Activated B cell treated with CpG ODN at 0.5 μM for 24 hours (primary cell): ENCODE measurements at regions not wholly inside any gene's neighbourhood (a gene's known extent, or its start where the extent isn't known, plus 50 kb on each side); places are given as distances from the start of the nearest gene placed in this dataset.

Experiments used
- ATAC-seq: fragments of 200-7000 bp; cut with Tn5 transposase; one replicate; pipeline ENCODE4 v1.10.0; 2021; ENCODE audit warnings: low read depth, mild to moderate bottlenecking, moderate library complexity
- CTCF ChIA-PET: fragments of 350-600 bp; sonication (Branson Sonifier 250); formaldehyde crosslinking; loops from one replicate; lab custom pipeline; 2021; ENCODE audit warnings: antibody characterized with exemption; lab: Charles Lee
- POLR2A ChIA-PET: fragments of 350-600 bp; sonication (Branson Sonifier 250); formaldehyde crosslinking; loops from one replicate; lab custom pipeline; 2021; ENCODE audit warnings: antibody characterized with exemption; lab: Charles Lee
- DNase-seq: peaks from one replicate; pipeline ENCODE4 v3.0.0; 2022
- H3K27ac Mint-ChIP-seq: one replicate; pipeline ENCODE4 v1.8.0; 2020; ENCODE audit warnings: mixed read lengths
- H3K27me3 Mint-ChIP-seq: one replicate; pipeline ENCODE4 v1.8.0; 2021; ENCODE audit warnings: mixed read lengths
- H3K36me3 Mint-ChIP-seq: one replicate; pipeline ENCODE4 v1.8.0; 2021; ENCODE audit warnings: low read depth, mixed read lengths
- H3K4me1 Mint-ChIP-seq: one replicate; pipeline ENCODE4 v1.8.0; 2021; ENCODE audit warnings: mixed read lengths
- H3K4me3 Mint-ChIP-seq: one replicate; pipeline ENCODE4 v1.8.0; 2020; ENCODE audit warnings: mild to moderate bottlenecking, mixed read lengths
- H3K9me3 Mint-ChIP-seq: one replicate; pipeline ENCODE4 v1.8.0; 2020; ENCODE audit warnings: mixed read lengths
- intact Hi-C: fragments of 100-400 bp; cut with micrococcal nuclease; formaldehyde crosslinking; loops from one replicate; pipeline ENCODE4 v1.15.1; 2024
- TF ChIP-seq, protein P1 (sequence below): fragments of 200-600 bp; IDR thresholded peaks from one replicate; pipeline ENCODE4 v1.8.0; 2022; ENCODE audit warnings: antibody characterized with exemption, mild to moderate bottlenecking

DNA sequence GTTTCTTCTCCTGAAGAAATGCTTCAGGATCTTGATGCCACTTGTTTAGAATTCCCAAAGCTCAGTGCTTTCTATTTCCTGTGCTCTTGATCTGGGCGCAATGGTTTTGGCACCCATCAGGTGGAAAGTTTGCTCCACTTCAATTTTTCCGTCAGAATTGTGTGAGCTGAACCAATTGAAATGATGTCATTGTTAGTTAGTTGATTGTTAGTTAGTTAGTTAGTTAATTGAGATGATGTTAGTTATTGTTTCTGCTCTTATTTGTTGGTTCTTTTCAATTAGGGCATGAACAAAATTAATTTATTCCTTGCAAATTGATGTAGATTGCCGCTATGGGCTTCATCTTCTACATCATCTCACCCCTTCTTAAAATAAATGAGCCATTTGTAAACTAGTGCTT lies 252.6 kb downstream of the BAMBI start:
- Mint-ChIP-seq H3K36me3 (no peaks in the 10 kb centered on the region), H3K9me3 (peaks cover 2% of the 10 kb centered on the region), H3K4me1 (no peaks in the 10 kb centered on the region), H3K27ac (no peak overlapping the region), H3K4me3 (no peak overlapping the region), H3K27me3 (peaks cover 1% of the 10 kb centered on the region)
- intact Hi-C loops: no loop called here
- POLR2A ChIA-PET: no interaction called here
- ATAC-seq: no peak
- no peak for DNase-seq
- CTCF ChIA-PET: no interaction called here
- TF ChIP-seq, protein P1, sequence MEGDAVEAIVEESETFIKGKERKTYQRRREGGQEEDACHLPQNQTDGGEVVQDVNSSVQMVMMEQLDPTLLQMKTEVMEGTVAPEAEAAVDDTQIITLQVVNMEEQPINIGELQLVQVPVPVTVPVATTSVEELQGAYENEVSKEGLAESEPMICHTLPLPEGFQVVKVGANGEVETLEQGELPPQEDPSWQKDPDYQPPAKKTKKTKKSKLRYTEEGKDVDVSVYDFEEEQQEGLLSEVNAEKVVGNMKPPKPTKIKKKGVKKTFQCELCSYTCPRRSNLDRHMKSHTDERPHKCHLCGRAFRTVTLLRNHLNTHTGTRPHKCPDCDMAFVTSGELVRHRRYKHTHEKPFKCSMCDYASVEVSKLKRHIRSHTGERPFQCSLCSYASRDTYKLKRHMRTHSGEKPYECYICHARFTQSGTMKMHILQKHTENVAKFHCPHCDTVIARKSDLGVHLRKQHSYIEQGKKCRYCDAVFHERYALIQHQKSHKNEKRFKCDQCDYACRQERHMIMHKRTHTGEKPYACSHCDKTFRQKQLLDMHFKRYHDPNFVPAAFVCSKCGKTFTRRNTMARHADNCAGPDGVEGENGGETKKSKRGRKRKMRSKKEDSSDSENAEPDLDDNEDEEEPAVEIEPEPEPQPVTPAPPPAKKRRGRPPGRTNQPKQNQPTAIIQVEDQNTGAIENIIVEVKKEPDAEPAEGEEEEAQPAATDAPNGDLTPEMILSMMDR: no peak

DNA sequence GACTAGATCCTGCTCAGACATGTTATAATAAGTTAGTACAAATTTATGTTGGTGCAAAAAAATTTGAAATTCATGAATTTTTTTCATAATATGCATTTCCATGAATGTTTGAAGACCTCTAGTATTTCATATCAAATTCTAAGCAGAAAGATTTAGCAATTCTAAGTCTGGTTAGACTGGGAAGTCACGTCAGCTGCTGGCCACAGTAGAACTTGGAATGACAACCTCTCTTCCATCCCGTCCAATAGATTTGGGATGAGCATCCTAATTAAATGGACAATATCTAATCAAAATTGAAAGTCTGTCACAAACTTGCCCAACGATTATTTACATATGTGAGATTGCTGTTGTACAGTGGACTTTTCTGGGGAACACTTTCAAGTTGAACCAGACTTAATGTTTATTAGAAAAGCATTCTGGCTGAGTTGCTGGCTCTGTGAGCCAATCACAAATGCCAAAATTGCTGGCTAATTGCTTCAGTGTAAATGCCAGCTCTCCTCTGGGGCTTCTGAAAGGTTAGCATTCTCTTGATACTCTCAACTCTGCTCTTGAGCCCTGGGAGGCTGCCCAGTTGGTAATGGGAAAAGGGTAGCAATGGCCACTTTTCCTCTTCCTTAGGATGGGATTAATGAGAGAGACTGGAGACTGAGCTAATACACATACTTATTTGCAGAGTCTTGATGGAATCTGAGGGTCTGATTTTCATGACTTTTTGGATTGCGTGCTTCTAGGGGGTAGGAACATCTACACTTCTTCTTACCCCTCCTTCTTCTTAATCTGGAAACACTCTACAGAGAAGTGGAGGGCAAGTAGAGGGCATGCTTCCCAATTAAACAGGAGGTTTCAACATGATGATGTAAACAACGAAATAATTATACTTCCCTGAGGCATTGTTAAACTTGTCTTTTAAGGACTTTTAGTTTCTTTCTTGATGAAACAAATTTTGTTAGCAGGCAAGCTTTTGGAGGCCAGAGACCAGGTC lies 253.5 kb downstream of the BAMBI start:
- ChIA-PET CTCF (no interaction called here), POLR2A (no interaction called here)
- DNase-seq (no peak), ATAC-seq (no peak)
- H3K36me3 Mint-ChIP-seq: no peaks in the 10 kb centered on the region
- H3K27me3 Mint-ChIP-seq: no peaks in the 10 kb centered on the region
- H3K4me1 Mint-ChIP-seq: no peaks in the 10 kb centered on the region
- TF ChIP-seq, protein P1: no peak
- peaks cover 2% of the 10 kb centered on the region for H3K9me3 Mint-ChIP-seq
- intact Hi-C loops: no loop called here
- no peak overlapping the region for H3K4me3 Mint-ChIP-seq
- no peak overlapping the region for H3K27ac Mint-ChIP-seq

DNA sequence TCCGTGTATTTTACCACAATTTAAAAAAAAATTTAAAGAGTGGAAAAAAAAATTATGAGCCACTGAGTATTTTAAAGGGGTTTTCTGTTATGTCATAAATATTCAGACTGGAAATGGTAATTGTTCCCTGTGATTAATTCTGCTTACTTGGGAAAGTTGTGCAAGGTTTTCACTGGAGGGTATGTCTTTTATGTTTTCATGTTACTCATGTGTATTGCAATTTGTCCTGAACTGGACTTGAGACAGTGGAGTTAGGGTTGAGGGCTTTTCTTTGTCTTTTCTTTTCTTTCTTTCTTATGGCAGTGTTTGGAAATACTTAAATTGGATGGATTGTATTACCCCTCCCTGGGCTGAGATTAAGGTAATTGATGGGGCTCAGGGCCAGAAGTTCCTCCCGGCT lies 257.7 kb downstream of the BAMBI start:
- ATAC-seq (no peak), DNase-seq (no peak)
- Mint-ChIP-seq H3K27ac (no peak overlapping the region), H3K27me3 (no peaks in the 10 kb centered on the region), H3K4me3 (no peak overlapping the region), H3K9me3 (peaks cover 2% of the 10 kb centered on the region), H3K36me3 (no peaks in the 10 kb centered on the region), H3K4me1 (no peaks in the 10 kb centered on the region)
- POLR2A ChIA-PET: no interaction called here
- CTCF ChIA-PET: no interaction called here
- TF ChIP-seq, protein P1: no peak
- intact Hi-C loops: no loop called here

DNA sequence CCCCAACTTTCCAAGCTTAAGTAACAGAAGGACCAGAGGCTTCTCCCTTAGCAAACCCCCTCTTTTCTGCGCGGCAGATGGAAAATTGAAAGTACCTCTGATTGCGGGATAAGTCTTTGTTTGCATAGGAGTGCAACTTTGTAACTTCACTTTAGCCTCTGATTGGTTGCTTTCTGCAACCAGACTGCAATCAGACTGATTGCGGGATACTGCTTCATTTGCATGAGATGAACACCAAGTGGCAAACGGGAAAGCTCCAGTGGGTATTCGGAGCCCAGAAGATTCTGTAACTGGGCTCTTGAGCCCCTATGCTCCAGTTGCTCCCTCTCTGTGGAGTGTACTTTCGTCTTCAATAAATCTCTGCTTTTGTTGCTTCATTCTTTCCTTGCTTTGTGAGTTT lies 260.6 kb downstream of the BAMBI start:
- ChIA-PET POLR2A (no interaction called here), CTCF (no interaction called here)
- Mint-ChIP-seq H3K4me1 (no peaks in the 10 kb centered on the region), H3K27me3 (no peaks in the 10 kb centered on the region), H3K4me3 (no peak overlapping the region), H3K9me3 (peaks cover 2% of the 10 kb centered on the region), H3K27ac (no peak overlapping the region), H3K36me3 (no peaks in the 10 kb centered on the region)
- ATAC-seq (no peak), DNase-seq (no peak)
- TF ChIP-seq, protein P1: no peak
- intact Hi-C loops: no loop called here

DNA sequence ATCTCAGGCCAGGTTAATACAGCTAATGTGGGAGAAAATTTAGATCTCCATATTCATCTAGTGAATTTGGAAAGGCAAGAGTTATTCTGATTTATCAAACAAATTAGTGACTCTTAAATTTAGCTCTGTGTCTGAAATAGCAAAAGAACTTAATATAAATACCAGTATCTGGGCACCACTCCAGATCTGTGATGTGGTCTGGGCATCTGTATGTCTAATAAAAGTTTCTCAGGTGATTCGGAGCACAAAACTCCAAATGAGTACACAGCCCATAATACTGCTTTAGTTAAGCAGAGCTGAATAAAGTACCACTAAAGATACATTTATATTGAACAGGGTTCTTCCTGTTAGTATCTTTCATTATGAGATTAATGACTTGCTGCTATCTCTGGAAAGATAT lies 261.4 kb downstream of the BAMBI start:
- ATAC-seq: no peak
- POLR2A ChIA-PET: no interaction called here
- H3K9me3 Mint-ChIP-seq: peaks cover under 1% of the 10 kb centered on the region
- no peaks in the 10 kb centered on the region for H3K36me3 Mint-ChIP-seq
- no peak overlapping the region for H3K27ac Mint-ChIP-seq
- H3K4me3 Mint-ChIP-seq: no peak overlapping the region
- TF ChIP-seq, protein P1: no peak
- intact Hi-C loops: no loop called here
- no peaks in the 10 kb centered on the region for H3K27me3 Mint-ChIP-seq
- no peaks in the 10 kb centered on the region for H3K4me1 Mint-ChIP-seq
- no peak for DNase-seq
- CTCF ChIA-PET: no interaction called here
